ENCODE measurements at regions not wholly inside any gene's neighbourhood (a gene's known extent, or its start where the extent isn't known, plus 50 kb on each side); places are given as distances from the start of the nearest gene placed in this dataset.

DNA sequence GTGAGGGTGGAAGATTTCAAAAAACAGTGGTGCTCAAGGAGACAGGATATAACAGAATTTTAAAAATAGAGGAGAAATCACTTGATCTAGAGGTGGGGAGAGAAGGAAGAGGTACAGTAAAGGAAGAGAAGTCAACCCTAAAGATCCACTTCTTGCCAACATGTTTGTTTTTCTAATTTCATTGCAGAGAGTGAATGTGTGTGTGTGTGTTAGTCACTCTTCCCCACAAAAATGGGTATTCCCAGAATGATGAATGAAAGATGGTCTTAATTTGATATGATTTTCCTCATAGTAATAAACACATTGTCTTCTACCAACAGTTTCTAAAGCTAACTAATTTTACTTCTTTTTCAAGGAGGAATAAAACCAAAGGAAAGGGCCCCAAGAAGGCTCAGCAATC is 74.2 kb upstream of the NGF start (continued):
- TF ChIP-seq ZNF274 (IDR thresholded peaks at IDR 0.05; ENCODE audit: low read length) (no peak), ZNF274 (tag by site-specific recombination; IDR thresholded peaks at IDR 0.05; ENCODE audit: borderline replicate concordance) (no peak), KLF1 (tag by site-specific recombination; IDR thresholded peaks at IDR 0.05) (no peak), ZBTB21 (tag by site-specific recombination; IDR thresholded peaks at IDR 0.05) (no peak), ZNF704 (tag by site-specific recombination; IDR thresholded peaks at IDR 0.05) (no peak), ZNF157 (tag by site-specific recombination; IDR thresholded peaks at IDR 0.05) (no peak)
- TF ChIP-seq, protein P1, sequence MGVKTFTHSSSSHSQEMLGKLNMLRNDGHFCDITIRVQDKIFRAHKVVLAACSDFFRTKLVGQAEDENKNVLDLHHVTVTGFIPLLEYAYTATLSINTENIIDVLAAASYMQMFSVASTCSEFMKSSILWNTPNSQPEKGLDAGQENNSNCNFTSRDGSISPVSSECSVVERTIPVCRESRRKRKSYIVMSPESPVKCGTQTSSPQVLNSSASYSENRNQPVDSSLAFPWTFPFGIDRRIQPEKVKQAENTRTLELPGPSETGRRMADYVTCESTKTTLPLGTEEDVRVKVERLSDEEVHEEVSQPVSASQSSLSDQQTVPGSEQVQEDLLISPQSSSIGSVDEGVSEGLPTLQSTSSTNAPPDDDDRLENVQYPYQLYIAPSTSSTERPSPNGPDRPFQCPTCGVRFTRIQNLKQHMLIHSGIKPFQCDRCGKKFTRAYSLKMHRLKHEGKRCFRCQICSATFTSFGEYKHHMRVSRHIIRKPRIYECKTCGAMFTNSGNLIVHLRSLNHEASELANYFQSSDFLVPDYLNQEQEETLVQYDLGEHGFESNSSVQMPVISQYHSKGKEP (tag by site-specific recombination; IDR thresholded peaks at IDR 0.05): no peak

- peaks cover 7% of the 10 kb centered on the region for H3K4me1 ChIP-seq (ENCODE audit: control insufficient read depth, insufficient read depth, low read length)
- H3K36me3 ChIP-seq (ENCODE audit: control insufficient read depth in 2 of 2, insufficient read depth in 1 of 2, low read length in 2 of 2): no peaks in the 10 kb centered on the region
- H3K9me3 ChIP-seq (ENCODE audit: control insufficient read depth, insufficient read depth, low read depth, low read length): no peaks in the 10 kb centered on the region
- POLR2A ChIA-PET: interaction anchor here (1.0 kb wide), 1 partner anchor 46 kb away, joined by 3 read pairs; no protein-coding TSS in a partner anchor
- H3K27ac ChIP-seq (ENCODE audit: extremely low read depth, low read depth, low read length): no peak overlapping the region
- CTCF ChIA-PET: interaction anchor here (1.4 kb wide), 1 partner anchor 37 kb away, joined by 3 read pairs; no protein-coding TSS in a partner anchor
- no peak overlapping the region for H3K4me3 ChIP-seq (ENCODE audit: low read depth, low read length)
- TF ChIP-seq ZNF658 (tag by site-specific recombination; IDR thresholded peaks at IDR 0.05) (no peak), ZFP37 (tag by site-specific recombination; IDR thresholded peaks at IDR 0.05) (no peak), ZNF830 (tag by site-specific recombination; IDR thresholded peaks at IDR 0.05; ENCODE audit: low read depth) (no peak), KLF16 (tag by site-specific recombination; IDR thresholded peaks at IDR 0.05) (no peak), OVOL3 (tag by site-specific recombination; IDR thresholded peaks at IDR 0.05) (no peak), ZNF792 (tag by site-specific recombination; IDR thresholded peaks at IDR 0.05) (no peak), ZXDB (tag by site-specific recombination; IDR thresholded peaks at IDR 0.05) (no peak), ZNF248 (tag by site-specific recombination; IDR thresholded peaks at IDR 0.05) (no peak), EGR2 (tag by site-specific recombination; IDR thresholded peaks at IDR 0.05; ENCODE audit: low read depth) (no peak), WT1 (tag by site-specific recombination; IDR thresholded peaks at IDR 0.05) (no peak), ZNF239 (tag by site-specific recombination; IDR thresholded peaks at IDR 0.05) (no peak), ZNF747 (tag by site-specific recombination; IDR thresholded peaks at IDR 0.05) (no peak), ZNF148 (tag by site-specific recombination; IDR thresholded peaks at IDR 0.05; ENCODE audit: borderline replicate concordance) (peak; percentile 39; the same call in 1 of the 2 replicates), ZBTB26 (tag by site-specific recombination; optimal IDR thresholded peaks at IDR 0.05) (no peak), ZNF837 (tag by site-specific recombination; IDR thresholded peaks at IDR 0.05) (no peak), ZNF121 (tag by site-specific recombination; IDR thresholded peaks at IDR 0.05) (no peak), KLF7 (tag by site-specific recombination; IDR thresholded peaks at IDR 0.05; ENCODE audit: borderline replicate concordance) (no peak), ZNF664 (tag by site-specific recombination; IDR thresholded peaks at IDR 0.05) (no peak), ZNF366 (tag by site-specific recombination; conservative IDR thresholded peaks at IDR 0.05) (peak; percentile 47; the same call in 1 of the 2 replicates), BCL11B (tag by site-specific recombination; IDR thresholded peaks at IDR 0.05; ENCODE audit: low read depth) (no peak), GLI4 (tag by site-specific recombination; IDR thresholded peaks at IDR 0.05) (no peak), KLF8 (tag by site-specific recombination; IDR thresholded peaks at IDR 0.05) (no peak), ZNF433 (tag by site-specific recombination; IDR thresholded peaks at IDR 0.05; ENCODE audit: low read depth) (no peak)
- TF ChIP-seq, protein P2, sequence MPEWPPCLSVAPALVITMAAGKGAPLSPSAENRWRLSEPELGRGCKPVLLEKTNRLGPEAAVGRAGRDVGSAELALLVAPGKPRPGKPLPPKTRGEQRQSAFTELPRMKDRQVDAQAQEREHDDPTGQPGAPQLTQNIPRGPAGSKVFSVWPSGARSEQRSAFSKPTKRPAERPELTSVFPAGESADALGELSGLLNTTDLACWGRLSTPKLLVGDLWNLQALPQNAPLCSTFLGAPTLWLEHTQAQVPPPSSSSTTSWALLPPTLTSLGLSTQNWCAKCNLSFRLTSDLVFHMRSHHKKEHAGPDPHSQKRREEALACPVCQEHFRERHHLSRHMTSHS (tag by site-specific recombination; IDR thresholded peaks at IDR 0.05): no peak
These were observed 73.5 kb upstream of the NGF start for GRCh38 chr1:115411371-115412063.
